ENCODE measurements at regions not wholly inside any gene's neighbourhood (a gene's known extent, or its start where the extent isn't known, plus 50 kb on each side); places are given as distances from the start of the nearest gene placed in this dataset.

DNA sequence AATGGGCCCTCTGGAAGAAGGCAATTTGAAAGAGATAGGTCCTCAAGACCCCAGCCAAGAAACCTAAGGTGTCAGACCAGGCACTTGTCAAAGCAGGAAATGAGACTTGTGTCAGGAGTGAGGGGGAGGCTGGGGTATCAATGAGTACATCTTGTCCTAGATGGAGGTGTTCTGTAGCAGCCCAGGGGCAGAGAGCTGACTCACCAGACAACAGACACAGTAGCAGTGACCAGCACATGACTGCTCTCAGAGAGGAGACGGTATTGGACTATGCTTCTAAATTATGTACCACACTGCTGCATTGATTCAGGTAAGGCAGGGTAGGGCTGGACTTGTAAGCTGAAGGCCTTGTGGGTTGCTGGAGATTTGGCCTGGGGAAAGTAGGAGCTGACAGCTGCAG lies 551.2 kb upstream of the KLF4 start (continued):
- TF ChIP-seq, protein P1, sequence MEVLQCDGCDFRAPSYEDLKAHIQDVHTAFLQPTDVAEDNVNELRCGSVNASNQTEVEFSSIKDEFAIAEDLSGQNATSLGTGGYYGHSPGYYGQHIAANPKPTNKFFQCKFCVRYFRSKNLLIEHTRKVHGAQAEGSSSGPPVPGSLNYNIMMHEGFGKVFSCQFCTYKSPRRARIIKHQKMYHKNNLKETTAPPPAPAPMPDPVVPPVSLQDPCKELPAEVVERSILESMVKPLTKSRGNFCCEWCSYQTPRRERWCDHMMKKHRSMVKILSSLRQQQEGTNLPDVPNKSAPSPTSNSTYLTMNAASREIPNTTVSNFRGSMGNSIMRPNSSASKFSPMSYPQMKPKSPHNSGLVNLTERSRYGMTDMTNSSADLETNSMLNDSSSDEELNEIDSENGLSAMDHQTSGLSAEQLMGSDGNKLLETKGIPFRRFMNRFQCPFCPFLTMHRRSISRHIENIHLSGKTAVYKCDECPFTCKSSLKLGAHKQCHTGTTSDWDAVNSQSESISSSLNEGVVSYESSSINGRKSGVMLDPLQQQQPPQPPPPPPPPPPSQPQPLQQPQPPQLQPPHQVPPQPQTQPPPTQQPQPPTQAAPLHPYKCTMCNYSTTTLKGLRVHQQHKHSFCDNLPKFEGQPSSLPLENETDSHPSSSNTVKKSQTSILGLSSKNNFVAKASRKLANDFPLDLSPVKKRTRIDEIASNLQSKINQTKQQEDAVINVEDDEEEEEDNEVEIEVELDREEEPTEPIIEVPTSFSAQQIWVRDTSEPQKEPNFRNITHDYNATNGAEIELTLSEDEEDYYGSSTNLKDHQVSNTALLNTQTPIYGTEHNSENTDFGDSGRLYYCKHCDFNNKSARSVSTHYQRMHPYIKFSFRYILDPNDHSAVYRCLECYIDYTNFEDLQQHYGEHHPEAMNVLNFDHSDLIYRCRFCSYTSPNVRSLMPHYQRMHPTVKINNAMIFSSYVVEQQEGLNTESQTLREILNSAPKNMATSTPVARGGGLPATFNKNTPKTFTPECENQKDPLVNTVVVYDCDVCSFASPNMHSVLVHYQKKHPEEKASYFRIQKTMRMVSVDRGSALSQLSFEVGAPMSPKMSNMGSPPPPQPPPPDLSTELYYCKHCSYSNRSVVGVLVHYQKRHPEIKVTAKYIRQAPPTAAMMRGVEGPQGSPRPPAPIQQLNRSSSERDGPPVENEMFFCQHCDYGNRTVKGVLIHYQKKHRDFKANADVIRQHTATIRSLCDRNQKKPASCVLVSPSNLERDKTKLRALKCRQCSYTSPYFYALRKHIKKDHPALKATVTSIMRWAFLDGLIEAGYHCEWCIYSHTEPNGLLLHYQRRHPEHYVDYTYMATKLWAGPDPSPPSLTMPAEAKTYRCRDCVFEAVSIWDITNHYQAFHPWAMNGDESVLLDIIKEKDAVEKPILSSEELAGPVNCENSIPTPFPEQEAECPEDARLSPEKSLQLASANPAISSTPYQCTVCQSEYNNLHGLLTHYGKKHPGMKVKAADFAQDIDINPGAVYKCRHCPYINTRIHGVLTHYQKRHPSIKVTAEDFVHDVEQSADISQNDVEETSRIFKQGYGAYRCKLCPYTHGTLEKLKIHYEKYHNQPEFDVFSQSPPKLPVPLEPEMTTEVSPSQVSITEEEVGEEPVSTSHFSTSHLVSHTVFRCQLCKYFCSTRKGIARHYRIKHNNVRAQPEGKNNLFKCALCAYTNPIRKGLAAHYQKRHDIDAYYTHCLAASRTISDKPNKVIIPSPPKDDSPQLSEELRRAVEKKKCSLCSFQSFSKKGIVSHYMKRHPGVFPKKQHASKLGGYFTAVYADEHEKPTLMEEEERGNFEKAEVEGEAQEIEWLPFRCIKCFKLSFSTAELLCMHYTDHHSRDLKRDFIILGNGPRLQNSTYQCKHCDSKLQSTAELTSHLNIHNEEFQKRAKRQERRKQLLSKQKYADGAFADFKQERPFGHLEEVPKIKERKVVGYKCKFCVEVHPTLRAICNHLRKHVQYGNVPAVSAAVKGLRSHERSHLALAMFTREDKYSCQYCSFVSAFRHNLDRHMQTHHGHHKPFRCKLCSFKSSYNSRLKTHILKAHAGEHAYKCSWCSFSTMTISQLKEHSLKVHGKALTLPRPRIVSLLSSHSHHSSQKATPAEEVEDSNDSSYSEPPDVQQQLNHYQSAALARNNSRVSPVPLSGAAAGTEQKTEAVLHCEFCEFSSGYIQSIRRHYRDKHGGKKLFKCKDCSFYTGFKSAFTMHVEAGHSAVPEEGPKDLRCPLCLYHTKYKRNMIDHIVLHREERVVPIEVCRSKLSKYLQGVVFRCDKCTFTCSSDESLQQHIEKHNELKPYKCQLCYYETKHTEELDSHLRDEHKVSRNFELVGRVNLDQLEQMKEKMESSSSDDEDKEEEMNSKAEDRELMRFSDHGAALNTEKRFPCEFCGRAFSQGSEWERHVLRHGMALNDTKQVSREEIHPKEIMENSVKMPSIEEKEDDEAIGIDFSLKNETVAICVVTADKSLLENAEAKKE (CRISPR knock-in tag; IDR thresholded peaks at IDR 0.05), result no peak
- TF ChIP-seq, protein P2, sequence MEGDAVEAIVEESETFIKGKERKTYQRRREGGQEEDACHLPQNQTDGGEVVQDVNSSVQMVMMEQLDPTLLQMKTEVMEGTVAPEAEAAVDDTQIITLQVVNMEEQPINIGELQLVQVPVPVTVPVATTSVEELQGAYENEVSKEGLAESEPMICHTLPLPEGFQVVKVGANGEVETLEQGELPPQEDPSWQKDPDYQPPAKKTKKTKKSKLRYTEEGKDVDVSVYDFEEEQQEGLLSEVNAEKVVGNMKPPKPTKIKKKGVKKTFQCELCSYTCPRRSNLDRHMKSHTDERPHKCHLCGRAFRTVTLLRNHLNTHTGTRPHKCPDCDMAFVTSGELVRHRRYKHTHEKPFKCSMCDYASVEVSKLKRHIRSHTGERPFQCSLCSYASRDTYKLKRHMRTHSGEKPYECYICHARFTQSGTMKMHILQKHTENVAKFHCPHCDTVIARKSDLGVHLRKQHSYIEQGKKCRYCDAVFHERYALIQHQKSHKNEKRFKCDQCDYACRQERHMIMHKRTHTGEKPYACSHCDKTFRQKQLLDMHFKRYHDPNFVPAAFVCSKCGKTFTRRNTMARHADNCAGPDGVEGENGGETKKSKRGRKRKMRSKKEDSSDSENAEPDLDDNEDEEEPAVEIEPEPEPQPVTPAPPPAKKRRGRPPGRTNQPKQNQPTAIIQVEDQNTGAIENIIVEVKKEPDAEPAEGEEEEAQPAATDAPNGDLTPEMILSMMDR (conservative IDR thresholded peaks at IDR 0.05; ENCODE audit: low read depth in 2 of 2), result no peak

DNA sequence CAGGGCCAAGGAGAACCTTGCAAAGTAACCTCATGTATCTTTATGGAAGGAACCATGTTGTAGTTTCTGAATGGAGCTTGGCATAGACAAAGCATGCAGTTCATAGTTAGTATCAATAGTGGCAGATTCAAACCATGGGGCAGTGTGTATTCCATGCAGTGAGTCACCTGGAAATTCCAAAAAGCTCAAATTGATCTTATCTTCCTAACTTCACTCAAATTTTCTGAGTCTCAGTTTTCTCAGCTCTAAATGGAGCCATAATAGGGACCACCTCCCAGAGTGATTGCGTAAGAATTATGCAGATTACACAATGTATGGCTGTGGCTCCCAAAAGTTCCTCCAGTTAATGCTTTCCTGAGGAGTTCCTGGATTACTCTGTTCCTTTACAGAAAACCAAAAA lies 549.9 kb upstream of the KLF4 start:
- Histone ChIP-seq H3K9me2 (ENCODE audit: insufficient read depth) (peaks cover 8% of the 10 kb centered on the region), H3K4me3 (no peak overlapping the region), H3K4me1 (ENCODE audit: insufficient read depth) (no peaks in the 10 kb centered on the region), H3K36me3 (ENCODE audit: insufficient read depth) (no peaks in the 10 kb centered on the region; the same call in 1 of the 2 replicates), H3F3A (replicated peaks; ENCODE audit: low read depth) (no peaks in the 10 kb centered on the region), H2AFZ (no peak overlapping the region), H3K4me2 (no peak overlapping the region), H3K27me3 (ENCODE audit: insufficient read depth) (no peaks in the 10 kb centered on the region), H3K27ac (ENCODE audit: low read depth) (no peak overlapping the region), H4K20me1 (replicated peaks; ENCODE audit: insufficient read depth) (no peaks in the 10 kb centered on the region), H3K79me2 (replicated peaks; ENCODE audit: insufficient read depth) (no peaks in the 10 kb centered on the region)
- H3K36me3 Mint-ChIP-seq (ENCODE audit: low read depth), result peaks cover 5% of the 10 kb centered on the region; the same call in 2 of the 3 replicates
- DNase-seq (ENCODE audit: low spot score) (no peak), ATAC-seq (no peak)
- no peaks in the 10 kb centered on the region for H3K4me1 Mint-ChIP-seq
- no peak overlapping the region for H3K4me3 Mint-ChIP-seq
- H3K9me3 Mint-ChIP-seq, result peaks cover 20% of the 10 kb centered on the region
- TF ChIP-seq, protein P3, sequence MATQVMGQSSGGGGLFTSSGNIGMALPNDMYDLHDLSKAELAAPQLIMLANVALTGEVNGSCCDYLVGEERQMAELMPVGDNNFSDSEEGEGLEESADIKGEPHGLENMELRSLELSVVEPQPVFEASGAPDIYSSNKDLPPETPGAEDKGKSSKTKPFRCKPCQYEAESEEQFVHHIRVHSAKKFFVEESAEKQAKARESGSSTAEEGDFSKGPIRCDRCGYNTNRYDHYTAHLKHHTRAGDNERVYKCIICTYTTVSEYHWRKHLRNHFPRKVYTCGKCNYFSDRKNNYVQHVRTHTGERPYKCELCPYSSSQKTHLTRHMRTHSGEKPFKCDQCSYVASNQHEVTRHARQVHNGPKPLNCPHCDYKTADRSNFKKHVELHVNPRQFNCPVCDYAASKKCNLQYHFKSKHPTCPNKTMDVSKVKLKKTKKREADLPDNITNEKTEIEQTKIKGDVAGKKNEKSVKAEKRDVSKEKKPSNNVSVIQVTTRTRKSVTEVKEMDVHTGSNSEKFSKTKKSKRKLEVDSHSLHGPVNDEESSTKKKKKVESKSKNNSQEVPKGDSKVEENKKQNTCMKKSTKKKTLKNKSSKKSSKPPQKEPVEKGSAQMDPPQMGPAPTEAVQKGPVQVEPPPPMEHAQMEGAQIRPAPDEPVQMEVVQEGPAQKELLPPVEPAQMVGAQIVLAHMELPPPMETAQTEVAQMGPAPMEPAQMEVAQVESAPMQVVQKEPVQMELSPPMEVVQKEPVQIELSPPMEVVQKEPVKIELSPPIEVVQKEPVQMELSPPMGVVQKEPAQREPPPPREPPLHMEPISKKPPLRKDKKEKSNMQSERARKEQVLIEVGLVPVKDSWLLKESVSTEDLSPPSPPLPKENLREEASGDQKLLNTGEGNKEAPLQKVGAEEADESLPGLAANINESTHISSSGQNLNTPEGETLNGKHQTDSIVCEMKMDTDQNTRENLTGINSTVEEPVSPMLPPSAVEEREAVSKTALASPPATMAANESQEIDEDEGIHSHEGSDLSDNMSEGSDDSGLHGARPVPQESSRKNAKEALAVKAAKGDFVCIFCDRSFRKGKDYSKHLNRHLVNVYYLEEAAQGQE (IDR thresholded peaks at IDR 0.05; ENCODE audit: unreplicated experiment), result no peak
- TF ChIP-seq POLR2AphosphoS5 (IDR thresholded peaks at IDR 0.05; ENCODE audit: low read depth) (no peak), ZNF331 (CRISPR knock-in tag; IDR thresholded peaks at IDR 0.05; ENCODE audit: low read depth) (no peak), CREB1 (CRISPR knock-in tag; IDR thresholded peaks at IDR 0.05; ENCODE audit: low read depth) (no peak), ZNF114 (CRISPR knock-in tag; IDR thresholded peaks at IDR 0.05) (no peak), EZH2 (IDR thresholded peaks at IDR 0.05; ENCODE audit: low read depth, unreplicated experiment) (no peak)
- TF ChIP-seq, protein P2 (conservative IDR thresholded peaks at IDR 0.05; ENCODE audit: low read depth in 2 of 2), result no peak
- no peak overlapping the region for H3K27ac Mint-ChIP-seq
- H3K27me3 Mint-ChIP-seq (ENCODE audit: insufficient read depth, low read depth, poor library complexity), result peaks cover 4% of the 10 kb centered on the region

Data from GM23338 (cell line).